A549 (cell line): ENCODE measurements at regions not wholly inside any gene's neighbourhood (a gene's known extent, or its start where the extent isn't known, plus 50 kb on each side); places are given as distances from the start of the nearest gene placed in this dataset.
"Not testable (repeated sequence)": the region's sequence is repeated elsewhere in the genome, so short reads cannot be mapped to it uniquely, and the experiment has no call there.

Source experiments
- ATAC-seq, 2 experiments: fragments of 200-7000 bp in 1 of 2; fragments of >200 bp in 1 of 2; cut with Nextera tagmentation in 1 of 2; cut with Tn5 transposase in 1 of 2; 3 replicates each; pipeline versions ENCODE4 v1.8.0 to v1.9.1; 2018 to 2020; ENCODE audit warnings: mild to moderate bottlenecking in 1 of 2, moderate library complexity in 1 of 2
- CTCF ChIA-PET: fragments of 300-600 bp; sonication (Branson Sonifier 250); formaldehyde crosslinking; extraction: SDS; loops from one replicate; lab custom pipeline; 2021; ENCODE audit warnings: antibody characterized with exemption, inconsistent platforms; lab: Yijun Ruan, JAX
- POLR2A ChIA-PET: fragments of 350-600 bp; formaldehyde crosslinking; extraction: SDS; loops from one replicate; lab custom pipeline; 2021; ENCODE audit warnings: antibody characterized with exemption, inconsistent platforms; lab: Yijun Ruan, JAX
- DNase-seq, 2 experiments: peaks; one replicate each; pipeline versions ENCODE4 v3.0.0 to v3.0.0-alpha.2; 2011 to 2016; ENCODE audit warnings: low read depth in 1 of 2, low spot score in 1 of 2
- FAIRE-seq: peaks from 2 replicates; lab custom pipeline; 2011; peaks lifted over from hg19 to GRCh38; lab: Jason Lieb, UNC
- H3K27ac ChIP-seq, 2 experiments: fragments of >200 bp; sonication (Bioruptor Twin); formaldehyde crosslinking; 3 replicates each; pipeline ENCODE4 v1.5.1; 2016 to 2017
- H3K4me1 ChIP-seq: fragments of >200 bp; sonication (Bioruptor Twin); formaldehyde crosslinking; 3 replicates; pipeline ENCODE4 v1.6.1; 2016
- H3K4me2 ChIP-seq: fragments of >200 bp; sonication (Bioruptor Twin); formaldehyde crosslinking; 3 replicates; pipeline ENCODE4 v1.6.1; 2016
- H3K4me3 ChIP-seq: fragments of >200 bp; sonication (Bioruptor Twin); formaldehyde crosslinking; 3 replicates; pipeline ENCODE4 v1.5.1; 2016
- H3K9me3 ChIP-seq: fragments of >200 bp; sonication (Bioruptor Twin); formaldehyde crosslinking; 3 replicates; pipeline ENCODE4 v1.6.1; 2016
- ATOH8 ChIP-seq: fragments of 250-450 bp; sonication (Bioruptor Pico); IDR thresholded peaks from 2 replicates; pipeline ENCODE4 v1.5.0; 2020; ENCODE audit warnings: low read depth, mild to moderate bottlenecking, moderate library complexity
- BCL3 ChIP-seq: fragments of >200 bp; sonication (Bioruptor Twin); formaldehyde crosslinking; IDR thresholded peaks from 3 replicates; pipeline ENCODE4 v1.6.1; 2016
- CBX2 ChIP-seq: fragments of 200-600 bp; sonication (generic); IDR thresholded peaks from 2 replicates; pipeline ENCODE4 v1.6.1; 2016; ENCODE audit warnings: low read depth, mild to moderate bottlenecking, borderline replicate concordance
- CHD2 ChIP-seq: fragments of 150-350 bp; IDR thresholded peaks from 2 replicates; pipeline ENCODE4 v1.6.1; 2014; ENCODE audit warnings: low read length; ENCODE audit not compliant: partially characterized antibody
- EP300 ChIP-seq, 2 experiments: fragments of >200 bp; sonication (Bioruptor Twin); formaldehyde crosslinking; IDR thresholded peaks; 2 replicates in 1 of 2; 3 replicates in 1 of 2; pipeline ENCODE4 v1.6.1; 2016 to 2017
- FOSB ChIP-seq: fragments of 250-450 bp; sonication (Bioruptor Pico); IDR thresholded peaks from 2 replicates; pipeline ENCODE4 v1.5.0; 2020; ENCODE audit warnings: mild to moderate bottlenecking, moderate library complexity
- HDAC2 ChIP-seq: fragments of 200-600 bp; sonication (generic); IDR thresholded peaks from 2 replicates; pipeline ENCODE4 v1.6.1; 2016
- HES2 ChIP-seq: fragments of >200 bp; sonication (Bioruptor Twin); formaldehyde crosslinking; IDR thresholded peaks from 2 replicates; pipeline ENCODE4 v1.6.1; 2016
- HEYL ChIP-seq: fragments of 250-450 bp; sonication (Bioruptor Pico); IDR thresholded peaks from 2 replicates; pipeline ENCODE4 v1.8.0; 2021; ENCODE audit warnings: mild to moderate bottlenecking, moderate library complexity
- HOXB13 ChIP-seq: fragments of 250-450 bp; sonication (Bioruptor Pico); IDR thresholded peaks from 2 replicates; pipeline ENCODE4 v1.5.0; 2020; ENCODE audit warnings: low read depth, mild to moderate bottlenecking, moderate library complexity
- HOXB5 ChIP-seq: fragments of 250-450 bp; sonication (Bioruptor Pico); IDR thresholded peaks from 2 replicates; pipeline ENCODE4 v1.5.0; 2020; ENCODE audit warnings: mild to moderate bottlenecking, moderate library complexity
- MAFK ChIP-seq: fragments of 450-650 bp; IDR thresholded peaks from 2 replicates; pipeline ENCODE4 v1.6.1; 2014; ENCODE audit not compliant: partially characterized antibody
- MYC ChIP-seq: IDR thresholded peaks from 2 replicates; pipeline ENCODE4 v1.6.1; 2012; ENCODE audit warnings: mild to moderate bottlenecking, inconsistent platforms, low read length, improper control_type of control experiment, borderline replicate concordance
- NFE2L2 ChIP-seq: fragments of 150-350 bp; conservative IDR thresholded peaks from 2 replicates; pipeline ENCODE4 v1.6.1; 2014; ENCODE audit warnings: low read length
- PHF8 ChIP-seq: fragments of 200-600 bp; sonication (generic); IDR thresholded peaks from 2 replicates; pipeline ENCODE4 v1.6.1; 2016; ENCODE audit warnings: low read depth, mild to moderate bottlenecking, antibody characterized with exemption, moderate library complexity, borderline replicate concordance
- POLR2A ChIP-seq: IDR thresholded peaks from 2 replicates; pipeline ENCODE4 v1.6.1; 2012; ENCODE audit warnings: mild to moderate bottlenecking, low read length
- RAD21 ChIP-seq, 2 experiments: fragments of >200 bp in 1 of 2; sonication (Bioruptor Twin) in 1 of 2; formaldehyde crosslinking in 1 of 2; IDR thresholded peaks in 1 of 2; conservative IDR thresholded peaks in 1 of 2; 2 replicates in 1 of 2; 3 replicates in 1 of 2; pipeline ENCODE4 v1.6.1; 2012 to 2018; ENCODE audit warnings: inconsistent platforms in 1 of 2
- RFX5 ChIP-seq: fragments of 450-650 bp; IDR thresholded peaks from 2 replicates; pipeline ENCODE4 v1.7.1; 2014; ENCODE audit warnings: antibody characterized with exemption, mild to moderate bottlenecking, moderate library complexity
- SMC3 ChIP-seq: fragments of >200 bp; sonication (Bioruptor Twin); formaldehyde crosslinking; IDR thresholded peaks from 3 replicates; pipeline ENCODE4 v1.6.1; 2018; ENCODE audit warnings: inconsistent platforms
- SREBF2 ChIP-seq: fragments of 450-650 bp; IDR thresholded peaks from 2 replicates; pipeline ENCODE4 v1.6.1; 2014; ENCODE audit warnings: mild to moderate bottlenecking, moderate library complexity
- TFCP2L1 ChIP-seq: fragments of 250-450 bp; sonication (Bioruptor Pico); IDR thresholded peaks from 2 replicates; pipeline ENCODE4 v1.5.0; 2021; ENCODE audit warnings: mild to moderate bottlenecking
- TP53 ChIP-seq: fragments of 250-450 bp; sonication (Bioruptor Pico); IDR thresholded peaks from 2 replicates; pipeline ENCODE4 v1.5.0; 2021; ENCODE audit warnings: mild to moderate bottlenecking, moderate library complexity
- ZFP36 ChIP-seq: fragments of 450-650 bp; IDR thresholded peaks from 2 replicates; pipeline ENCODE4 v1.6.1; 2014; ENCODE audit warnings: borderline replicate concordance; ENCODE audit not compliant: partially characterized antibody
- WGBS: methylation state at CpG from one replicate; pipeline ENCODE4 v1.1.6; 2017; ENCODE audit errors: missing lambda C conversion rate; 5-methylcytosine and 5-hydroxymethylcytosine counted together

- no peak for TF ChIP-seq HOXB5 (CRISPR knock-in tag)
- no peak for TF ChIP-seq SREBF2
- no peak for TF ChIP-seq EP300 (IDR thresholded peaks at IDR 0.05)
- TF ChIP-seq BCL3: no peak
- ATAC-seq (no peak), DNase-seq (no peak), FAIRE-seq (no peak)
- peaks cover 8% of the 10 kb centered on the region; the same call in 2 of the 3 replicates for H3K4me1 ChIP-seq
- POLR2A ChIA-PET: no interaction called here
- no peak overlapping the region for H3K27ac ChIP-seq
- no peak overlapping the region for H3K4me2 ChIP-seq
- H3K4me3 ChIP-seq: no peak overlapping the region
- no peaks in the 10 kb centered on the region for H3K9me3 ChIP-seq
- WGBS: 14% methylated on average over 1 of the region's 1 CpG
- CTCF ChIA-PET: interaction anchor here (2.8 kb wide), 1 partner anchor 39 kb away, joined by 11 read pairs; no protein-coding TSS in a partner anchor
Measured at GRCh38 chr11:45733176-45733575, 67.8 kb upstream of the CHST1 start.

GRCh38 chr11:45732343-45732742 is 66.9 kb upstream of the CHST1 start:
- no peak for FAIRE-seq
- CTCF ChIA-PET: interaction anchor here (2.8 kb wide), 1 partner anchor 40 kb away, joined by 11 read pairs; no protein-coding TSS in a partner anchor

GRCh38 chr11:45731171-45731570 is 65.7 kb upstream of the CHST1 start:
- H3K9me3 ChIP-seq, DNase-seq, H3K4me3 ChIP-seq, FAIRE-seq, POLR2A ChIA-PET, H3K4me1 ChIP-seq, H3K4me2 ChIP-seq, H3K27ac ChIP-seq, ATAC-seq: not testable (repeated sequence)
- WGBS: 56% methylated on average over 4 of the region's 4 CpGs
- CTCF ChIA-PET: interaction anchor here (2.6 kb wide), 1 partner anchor 40 kb away, joined by 10 read pairs; no protein-coding TSS in a partner anchor

More at GRCh38 chr11:45732343-45732742, 66.9 kb upstream of the CHST1 start:
- Histone ChIP-seq H3K4me2 (no peak overlapping the region), H3K9me3 (no peaks in the 10 kb centered on the region), H3K27ac (no peak overlapping the region), H3K4me3 (no peak overlapping the region), H3K4me1 (peaks cover 8% of the 10 kb centered on the region; the same call in 2 of the 3 replicates)
- POLR2A ChIA-PET: no interaction called here
- ATAC-seq (no peak), DNase-seq (no peak)
- no peak for TF ChIP-seq TP53
- TF ChIP-seq NFE2L2: no peak
- no peak for TF ChIP-seq MAFK
- no peak for TF ChIP-seq POLR2A
- TF ChIP-seq HEYL (CRISPR knock-in tag): no peak
- TF ChIP-seq ATOH8 (CRISPR knock-in tag): no peak
- no peak for TF ChIP-seq TFCP2L1 (CRISPR knock-in tag)
- TF ChIP-seq SMC3: no peak
- TF ChIP-seq RFX5: no peak
- no peak for TF ChIP-seq HDAC2
- no peak for TF ChIP-seq FOSB (CRISPR knock-in tag)
- TF ChIP-seq MYC: no peak
- no peak for TF ChIP-seq PHF8
- no peak for TF ChIP-seq HES2
- TF ChIP-seq HOXB13 (CRISPR knock-in tag): no peak
- TF ChIP-seq HOXB5 (CRISPR knock-in tag): no peak

- Histone ChIP-seq H3K27ac (no peak overlapping the region), H3K4me3 (no peak overlapping the region), H3K4me2 (no peak overlapping the region), H3K9me3 (no peaks in the 10 kb centered on the region), H3K4me1 (no peaks in the 10 kb centered on the region)
- 13% methylated on average over 3 of the region's 3 CpGs for WGBS
- TF ChIP-seq RAD21 (conservative IDR thresholded peaks at IDR 0.05 in 1 of 2, IDR thresholded peaks at IDR 0.05 in 1 of 2): no peak
- TF ChIP-seq HOXB5 (CRISPR knock-in tag): no peak
- no peak for TF ChIP-seq CBX2
- no peak for TF ChIP-seq EP300 (IDR thresholded peaks at IDR 0.05)
- TF ChIP-seq ZFP36: no peak
- TF ChIP-seq SMC3: no peak
- no peak for TF ChIP-seq HOXB13 (CRISPR knock-in tag)
- TF ChIP-seq BCL3: no peak
- TF ChIP-seq POLR2A: no peak
- no peak for TF ChIP-seq FOSB (CRISPR knock-in tag)
- no peak for TF ChIP-seq CHD2
- no peak for TF ChIP-seq HES2
- ChIA-PET CTCF (interaction anchor here (2.6 kb wide), 1 partner anchor 41 kb away, joined by 10 read pairs; no protein-coding TSS in a partner anchor), POLR2A (no interaction called here)
- no peak for DNase-seq
- no peak for ATAC-seq
- no peak for FAIRE-seq
Measured at GRCh38 chr11:45730014-45730413, 64.6 kb upstream of the CHST1 start.
